Aorta (tissue), 5 donors: ENCODE measurements at regions not wholly inside any gene's neighbourhood (a gene's known extent, or its start where the extent isn't known, plus 50 kb on each side); places are given as distances from the start of the nearest gene placed in this dataset.
A peak's percentile ranks its signal among the peaks of the same experiment; 100 is the strongest.
"Not testable (repeated sequence)": the region's sequence is repeated elsewhere in the genome, so short reads cannot be mapped to it uniquely, and the experiment has no call there.

Source experiments
- ATAC-seq: fragments of 200-7000 bp; cut with Tn5 transposase; one replicate; pipeline ENCODE4 v1.9.1; 2022; ENCODE audit warnings: moderate library complexity; ENCODE audit not compliant: low FRiP score
- DNase-seq, 2 donors: peaks; one replicate each; pipeline ENCODE4 v3.0.0-alpha.2; 2020
- H3K27ac ChIP-seq, 2 donors: one replicate each; pipeline ENCODE4 v1.5.1; 2013; ENCODE audit warnings: low read length in 2 of 2, mild to moderate bottlenecking in 2 of 2, moderate library complexity in 2 of 2, control low read depth in 1 of 2, inconsistent platforms in 1 of 2, low read depth in 1 of 2
- H3K27me3 ChIP-seq, 2 donors: one replicate each; pipeline ENCODE4 v1.6.1; 2013; ENCODE audit warnings: control low read depth in 1 of 2, low read length in 1 of 2, mild to moderate bottlenecking in 1 of 2, moderate library complexity in 1 of 2; ENCODE audit not compliant: insufficient read depth in 2 of 2, control insufficient read depth in 1 of 2
- H3K36me3 ChIP-seq, 2 donors: one replicate each; pipeline ENCODE4 v1.6.1; 2013; ENCODE audit warnings: control low read depth in 1 of 2, low read length in 1 of 2, mild to moderate bottlenecking in 1 of 2; ENCODE audit not compliant: insufficient read depth in 2 of 2, control insufficient read depth in 1 of 2
- H3K4me1 ChIP-seq, 2 donors: one replicate each; pipeline ENCODE4 v1.6.1; 2013; ENCODE audit warnings: low read length in 2 of 2, control low read depth in 1 of 2, mild to moderate bottlenecking in 1 of 2, moderate library complexity in 1 of 2; ENCODE audit not compliant: insufficient read depth in 2 of 2, control insufficient read depth in 1 of 2
- H3K4me3 ChIP-seq, 2 donors: one replicate each; pipeline ENCODE4 v1.5.1; 2013; ENCODE audit warnings: low read length in 2 of 2, control low read depth in 1 of 2, mild to moderate bottlenecking in 1 of 2
- H3K9me3 ChIP-seq: one replicate; pipeline ENCODE4 v1.6.1; 2013; ENCODE audit warnings: mild to moderate bottlenecking, low read length; ENCODE audit not compliant: control insufficient read depth
- WGBS, 2 donors: extraction: QIAGEN DNeasy Blood & Tissue Kit; methylation state at CpG; one replicate each; pipeline ENCODE4 v1.1.7; 2013; 5-methylcytosine and 5-hydroxymethylcytosine counted together
- intact Hi-C, 2 donors: fragments of 100-400 bp; cut with DNase I; formaldehyde crosslinking; loops; one replicate each; pipeline versions ENCODE4 v1.14.2 to v1.15.0; 2022
- donor health status: healthy with polysubstance abuse.
- donor health status: Bipolar disorder and iron deficiency.
- donor health status: DM: no; HTN: no; CAD: no.
- donor health status: DM: no; HTN: no; CAD: no.
- donor health status: DM: yes; HTN: yes; CAD: no.

- WGBS, 2 donors, result 18 to 21% methylated on average over 11 of the region's 11 CpGs
- intact Hi-C loops, result loop anchor here in 1 of 2 donors (2.0 kb wide), 2 partner anchors 139 to 207 kb away; partner anchors contain the start of gene TSC22D1
- Histone ChIP-seq H3K27ac (peak overlapping the region; percentile 79 to 82), H3K36me3 (no peaks in the 10 kb centered on the region), H3K9me3 (no peaks in the 10 kb centered on the region), H3K4me1 (peaks cover 4 to 15% of the 10 kb centered on the region in 2 donors), H3K4me3 (no peak overlapping the region), H3K27me3 (no peaks in the 10 kb centered on the region)
- DNase-seq (no peak), ATAC-seq (no peak)
Observed at GRCh38 chr13:44715287-44716230, 139.4 kb upstream of the TSC22D1 start.

- DNase-seq (peak in 1 of 2 donors; percentile 70), ATAC-seq (peak; percentile 69)
- 13 to 25% methylated on average over 3 of the region's 3 CpGs for WGBS, 2 donors
- intact Hi-C loops, result loop anchor here (2.0 to 5.0 kb wide), 3 partner anchors 137 to 209 kb away; partner anchors contain the start of gene TSC22D1 (in 2 of the 2)
- Histone ChIP-seq H3K4me3 (no peak overlapping the region), H3K27me3 (no peaks in the 10 kb centered on the region), H3K9me3 (no peaks in the 10 kb centered on the region), H3K27ac (peak overlapping the region; percentile 93 to 100), H3K36me3 (no peaks in the 10 kb centered on the region), H3K4me1 (peaks cover 4 to 17% of the 10 kb centered on the region in 2 donors)
Observed at GRCh38 chr13:44713788-44714469, 137.8 kb upstream of the TSC22D1 start.

DNA sequence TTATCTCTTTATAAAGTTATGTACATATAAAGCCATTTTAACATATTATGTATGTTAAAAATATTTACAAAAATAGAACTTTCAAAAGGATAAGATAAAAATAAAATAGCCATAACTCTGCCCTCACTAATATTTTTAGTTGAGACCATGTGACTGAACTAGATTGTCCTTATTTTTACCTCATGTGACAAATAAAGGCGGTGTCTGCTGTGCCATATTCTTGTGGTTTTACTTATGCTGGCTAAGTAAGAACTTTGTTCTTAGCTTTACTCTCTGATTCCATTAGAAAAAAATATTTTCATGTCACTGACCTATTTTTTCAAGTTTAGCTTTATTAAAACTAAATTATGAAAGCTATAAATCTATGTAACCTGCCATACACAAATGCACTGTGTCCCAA lies 135.6 kb upstream of the TSC22D1 start:
- no peak for ATAC-seq
- peaks cover 4 to 12% of the 10 kb centered on the region in 2 donors for H3K4me1 ChIP-seq
- intact Hi-C loops, result loop anchor here in 1 of 2 donors (5.0 kb wide), 1 partner anchor 134 kb away; the partner anchor contains the start of gene TSC22D1

DNA sequence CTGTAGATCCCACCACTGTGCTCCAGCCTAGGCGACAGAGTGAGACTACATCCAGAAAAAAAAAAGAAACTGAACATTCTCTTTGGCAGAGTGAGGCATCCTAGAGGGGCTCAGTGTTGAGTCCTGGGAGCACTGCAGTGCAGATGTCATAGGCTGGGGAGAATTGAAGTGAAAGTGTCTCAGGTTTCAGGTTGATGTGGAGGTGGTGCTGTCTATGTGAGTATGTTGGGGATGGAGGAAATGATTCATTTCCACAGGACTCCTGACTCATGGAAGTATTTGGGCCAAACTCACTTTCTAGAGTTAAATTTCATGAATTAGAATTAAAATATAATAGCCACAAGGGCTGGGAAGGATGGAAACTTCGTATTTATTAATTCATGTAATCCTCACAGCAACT lies 134.4 kb upstream of the TSC22D1 start:
- Histone ChIP-seq H3K4me3 (no peak overlapping the region), H3K27me3 (no peaks in the 10 kb centered on the region), H3K4me1 (peaks cover 1 to 12% of the 10 kb centered on the region in 2 donors), H3K36me3 (no peaks in the 10 kb centered on the region), H3K9me3 (no peaks in the 10 kb centered on the region), H3K27ac (peak overlapping the region; percentile 76 to 80)
- no peak for DNase-seq
- 35 to 40% methylated on average over 2 of the region's 2 CpGs for WGBS, 2 donors
- intact Hi-C loops, result loop anchor here in 1 of 2 donors (5.0 kb wide), 1 partner anchor 133 kb away; the partner anchor contains the start of gene TSC22D1
- no peak for ATAC-seq

More for the DNA sequence above, 135.6 kb upstream of the TSC22D1 start:
- no peaks in the 10 kb centered on the region for H3K36me3 ChIP-seq
- WGBS, 2 donors, result 12 to 16% methylated on average over 1 of the region's 1 CpG
- H3K4me3 ChIP-seq, result no peak overlapping the region
- H3K27me3 ChIP-seq, result no peaks in the 10 kb centered on the region
- no peak for DNase-seq
- no peaks in the 10 kb centered on the region for H3K9me3 ChIP-seq
- H3K27ac ChIP-seq, result no peak overlapping the region

DNA sequence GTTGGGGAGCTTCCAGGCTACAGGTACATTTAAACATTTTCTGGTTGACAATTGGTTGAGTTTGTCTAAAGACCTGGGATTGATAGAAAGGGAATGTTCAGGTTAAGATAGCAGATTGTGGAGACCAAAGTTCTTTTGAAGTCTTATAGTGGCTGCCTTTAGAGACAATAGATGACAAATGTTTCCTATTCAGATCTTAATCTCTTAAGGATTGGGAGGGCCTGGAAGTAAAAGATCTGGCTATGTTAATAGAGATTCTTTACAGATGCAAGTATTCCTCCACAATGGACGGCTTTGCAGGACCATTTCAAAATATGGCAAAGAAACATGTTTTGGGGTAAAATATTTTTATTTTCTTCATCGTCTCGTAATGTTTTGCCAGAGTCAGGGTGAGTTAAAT lies 128.7 kb upstream of the TSC22D1 start:
- not testable (repeated sequence) for H3K27ac ChIP-seq, H3K27me3 ChIP-seq, H3K4me3 ChIP-seq, ATAC-seq, H3K36me3 ChIP-seq, H3K9me3 ChIP-seq, H3K4me1 ChIP-seq, DNase-seq
- WGBS, 2 donors, result 17 to 30% methylated on average over 3 of the region's 3 CpGs
- intact Hi-C loops, result loop anchor here in 1 of 2 donors (5.0 kb wide), 1 partner anchor 38 kb away; no protein-coding TSS in a partner anchor

DNA sequence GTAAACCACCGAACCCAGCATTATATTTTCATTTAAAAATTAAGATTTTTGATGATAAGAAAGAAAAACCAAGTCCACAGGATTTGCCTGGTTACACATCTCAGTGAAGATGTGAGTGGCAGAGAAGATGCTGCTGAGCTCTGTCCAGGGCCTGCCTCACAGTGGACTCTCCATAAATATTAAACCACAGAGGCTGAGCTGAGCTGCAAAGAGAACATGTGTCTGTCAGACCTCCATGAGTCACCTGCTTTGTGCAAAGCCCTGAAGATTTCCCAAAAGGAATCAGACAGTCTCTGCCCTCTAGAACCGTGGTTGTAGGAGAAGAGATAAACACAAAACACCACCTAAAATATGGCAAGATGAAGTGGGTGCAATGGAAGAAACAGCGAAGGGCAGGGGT lies 127.2 kb upstream of the TSC22D1 start:
- WGBS, 2 donors, result 87 to 91% methylated on average over 3 of the region's 3 CpGs
- Histone ChIP-seq H3K4me3 (no peak overlapping the region), H3K36me3 (no peaks in the 10 kb centered on the region), H3K9me3 (no peaks in the 10 kb centered on the region), H3K27ac (no peak overlapping the region), H3K27me3 (no peaks in the 10 kb centered on the region), H3K4me1 (peaks cover 0 to 2% of the 10 kb centered on the region in 2 donors)
- DNase-seq (no peak), ATAC-seq (no peak)
- intact Hi-C loops, result no loop called here

DNA sequence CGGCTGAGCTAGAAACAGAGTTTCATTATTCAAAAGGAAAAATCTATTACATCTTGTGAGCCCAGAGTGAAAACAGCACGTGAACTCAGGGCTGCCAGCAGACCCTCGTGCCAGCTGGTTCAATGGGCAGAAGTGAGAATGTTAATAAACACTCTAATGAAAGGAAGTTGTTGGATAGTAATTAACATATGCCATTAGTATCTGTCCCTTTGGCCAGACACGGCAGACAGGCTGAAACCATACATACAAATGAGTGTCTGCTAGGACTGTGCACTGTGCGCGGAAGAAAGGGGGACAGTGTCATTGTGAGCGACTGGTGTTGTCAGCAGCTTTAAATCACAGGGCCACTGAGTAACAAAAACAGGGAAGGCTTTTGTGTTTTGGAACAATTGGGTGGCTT lies 121.9 kb upstream of the TSC22D1 start:
- ATAC-seq (no peak), DNase-seq (no peak)
- Histone ChIP-seq H3K4me1 (peaks cover 3% of the 10 kb centered on the region in 2 donors), H3K27me3 (no peaks in the 10 kb centered on the region), H3K4me3 (no peak overlapping the region), H3K9me3 (no peaks in the 10 kb centered on the region), H3K36me3 (no peaks in the 10 kb centered on the region), H3K27ac (no peak overlapping the region)
- WGBS, 2 donors, result 50 to 51% methylated on average over 7 of the region's 7 CpGs
- intact Hi-C loops, result no loop called here

DNA sequence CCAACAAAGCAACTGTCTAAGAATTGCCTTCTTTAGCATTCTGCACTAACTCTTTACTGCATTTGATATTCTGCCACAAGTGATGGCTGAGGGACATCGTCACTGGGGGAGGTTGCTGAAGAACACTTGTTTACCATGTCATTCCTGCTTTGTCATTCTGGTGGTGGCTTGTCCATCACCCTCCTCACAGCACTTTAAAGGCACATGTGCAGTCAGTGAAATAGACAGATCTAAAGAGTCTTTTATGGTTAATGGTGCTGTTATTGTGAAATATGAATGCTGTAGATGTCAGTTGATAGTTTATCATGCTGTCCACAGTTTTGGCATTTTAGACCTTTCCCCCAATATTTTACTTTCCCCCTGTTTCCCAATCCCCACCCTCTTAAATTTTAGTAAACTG lies 120.9 kb upstream of the TSC22D1 start:
- no peaks in the 10 kb centered on the region for H3K36me3 ChIP-seq
- 50 to 62% methylated on average over 1 of the region's 1 CpG for WGBS, 2 donors
- no peak for ATAC-seq

More for the DNA sequence above, 120.9 kb upstream of the TSC22D1 start:
- no peak for DNase-seq
- no peak overlapping the region for H3K27ac ChIP-seq
- intact Hi-C loops, result no loop called here
- peaks cover 3 to 7% of the 10 kb centered on the region in 2 donors for H3K4me1 ChIP-seq
- H3K27me3 ChIP-seq, result no peaks in the 10 kb centered on the region
- no peaks in the 10 kb centered on the region for H3K9me3 ChIP-seq
- no peak overlapping the region for H3K4me3 ChIP-seq
